Stimulated activated CD4-positive, alpha-beta T cell treated with anti-CD3 and anti-CD28 coated beads, Interleukin-12 subunit alpha, Interleukin-12 subunit beta, amount 100 ng/mL, for 24 hours (primary cell): ENCODE measurements at regions not wholly inside any gene's neighbourhood (a gene's known extent, or its start where the extent isn't known, plus 50 kb on each side); places are given as distances from the start of the nearest gene placed in this dataset.
"Not testable (repeated sequence)": the region's sequence is repeated elsewhere in the genome, so short reads cannot be mapped to it uniquely, and the experiment has no call there.

ENCODE experiments used
- DNase-seq, 2 experiments: peaks; one replicate each; pipeline ENCODE4 v3.0.0-alpha.2; 2020; ENCODE audit warnings: low read depth in 2 of 2

GRCh38 chrX:155819966-155820491, 61.1 kb upstream of the VAMP7 start:
- peak in 1 of 2 experiments; percentile 4 for DNase-seq

- DNase-seq: no peak
Observed at GRCh38 chrX:155819525-155819924, 61.6 kb upstream of the VAMP7 start.

GRCh38 chrX:155814391-155814790, 66.8 kb upstream of the VAMP7 start:
- DNase-seq: not testable (repeated sequence)

DNA sequence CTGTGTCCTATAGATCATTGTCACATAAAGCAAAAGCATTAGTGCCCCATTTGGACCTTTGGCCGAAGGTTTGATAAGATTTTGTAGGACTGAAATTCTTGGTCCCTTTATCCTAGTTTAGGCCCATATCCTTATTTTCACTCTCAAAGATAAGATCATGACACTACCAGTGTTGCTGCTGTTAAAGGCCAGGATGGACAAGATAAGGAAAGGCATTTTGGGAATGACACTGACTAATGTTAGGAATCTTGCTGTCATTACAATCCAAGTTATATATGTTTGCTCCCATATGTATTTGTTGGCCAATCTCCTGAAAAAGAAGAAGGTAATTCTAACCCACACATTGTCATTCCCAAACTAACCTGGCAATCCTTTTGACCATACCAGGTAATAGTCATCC, 101.3 kb upstream of the VAMP7 start:
- DNase-seq: no peak

DNA sequence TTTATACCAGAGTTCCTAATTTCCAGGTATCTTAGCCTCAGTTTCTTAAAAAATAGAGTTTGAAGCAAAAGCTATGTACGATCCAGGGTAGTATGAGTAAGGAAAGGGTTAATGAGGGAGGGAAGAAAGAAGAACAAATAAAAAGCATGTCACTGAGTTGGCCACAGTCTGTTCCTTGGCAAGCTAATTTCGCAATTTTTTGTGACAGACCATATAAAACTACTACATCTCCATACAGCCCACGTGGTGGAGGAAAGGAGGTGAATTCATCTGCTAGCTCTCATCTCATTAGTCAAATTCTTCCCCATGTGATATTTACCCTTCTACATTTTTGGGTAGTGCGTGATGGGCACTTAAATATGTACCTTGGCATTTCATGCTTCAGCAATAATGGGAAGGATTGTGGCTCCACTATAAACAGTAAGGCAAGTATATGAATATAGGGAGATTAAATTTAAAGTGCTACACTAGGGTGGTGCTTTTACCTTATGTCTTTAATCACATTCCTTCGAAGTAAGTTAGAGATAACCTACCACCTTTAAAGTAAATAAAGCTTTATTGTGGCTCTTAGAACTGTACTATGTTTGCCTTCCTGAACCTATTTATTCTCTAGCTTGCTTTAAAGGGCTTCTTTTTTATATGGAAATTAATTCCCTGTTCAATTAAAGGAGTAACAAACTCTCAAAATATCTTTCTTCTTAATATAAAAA, 102.1 kb upstream of the VAMP7 start:
- DNase-seq: no peak

DNA sequence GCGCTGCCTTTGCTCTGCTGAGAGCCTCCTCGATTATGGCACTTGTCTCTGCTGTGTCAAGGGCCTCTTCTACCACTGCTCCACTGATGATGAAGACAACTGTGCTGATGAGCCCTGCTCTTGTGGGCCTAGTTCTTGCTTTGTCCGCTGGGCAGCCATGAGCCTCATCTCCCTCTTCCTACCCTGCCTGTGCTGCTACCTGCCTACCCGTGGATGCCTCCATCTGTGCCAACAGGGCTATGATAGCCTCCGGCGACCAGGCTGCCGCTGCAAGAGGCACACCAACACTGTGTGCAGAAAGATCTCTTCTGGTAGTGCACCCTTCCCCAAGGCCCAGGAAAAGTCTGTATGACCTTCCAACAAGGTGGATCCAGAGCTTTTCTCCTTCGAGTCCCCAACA, 106.8 kb upstream of the VAMP7 start:
- DNase-seq: no peak

- no peak for DNase-seq
Observed at GRCh38 chrX:155767876-155768769, 113.0 kb upstream of the VAMP7 start.

GRCh38 chrX:155767051-155767875, 113.9 kb upstream of the VAMP7 start:
- peak in 1 of 2 experiments; percentile 4 for DNase-seq

GRCh38 chrX:155766321-155766720, 114.8 kb upstream of the VAMP7 start:
- DNase-seq: no peak

DNA sequence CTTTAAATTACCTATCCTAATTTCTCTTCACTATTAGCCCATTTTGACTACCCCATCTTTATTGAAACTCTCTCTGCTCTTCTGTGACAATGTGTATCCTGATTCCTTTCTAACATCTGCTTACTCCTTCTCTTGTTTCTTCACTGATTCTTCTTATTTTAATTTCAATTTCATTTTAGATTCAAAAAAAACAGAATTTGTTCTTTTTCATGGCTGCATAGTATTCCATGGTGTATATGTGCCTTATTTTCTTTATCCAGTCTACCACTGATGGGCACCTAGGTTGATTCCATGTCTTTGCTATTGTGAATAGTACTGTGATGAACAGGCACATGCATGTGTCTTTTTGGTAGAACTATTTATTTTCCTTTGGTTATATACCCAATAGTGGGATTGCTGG, 120.0 kb upstream of the VAMP7 start:
- DNase-seq: no peak

DNA sequence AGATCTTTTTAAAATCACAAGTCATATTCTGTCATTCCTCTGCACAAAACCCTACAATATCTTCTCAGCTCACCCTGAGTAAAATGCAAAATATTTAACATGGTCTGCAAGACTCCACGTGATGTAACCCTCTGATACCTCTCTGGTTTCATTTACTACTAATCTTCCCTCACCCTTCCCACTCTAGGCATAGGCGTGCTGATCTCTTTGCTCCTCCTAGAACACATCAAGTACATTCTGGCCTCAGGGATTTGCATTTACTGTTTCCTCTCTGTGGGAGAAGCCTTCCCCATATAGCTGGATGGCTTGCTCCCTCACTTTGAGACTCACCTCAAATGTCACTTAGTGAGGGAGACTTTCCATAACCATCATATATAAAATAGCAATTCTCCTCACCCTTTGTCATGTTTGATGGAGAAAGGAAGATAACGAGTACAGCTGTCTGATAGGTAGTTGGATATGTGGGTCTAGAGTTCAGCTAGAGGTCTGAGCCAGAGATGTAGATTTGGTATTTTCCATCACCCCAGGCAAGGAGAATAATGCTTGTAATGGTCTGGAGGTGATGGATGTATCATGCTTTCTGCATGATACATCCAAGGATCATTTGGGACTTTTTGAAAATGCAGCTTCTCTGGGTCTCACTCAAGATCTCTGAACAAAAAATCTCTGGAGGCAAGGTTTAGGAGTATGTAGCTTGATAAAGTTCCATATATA, 123.9 kb upstream of the VAMP7 start:
- DNase-seq: no peak

- DNase-seq: no peak
Observed at GRCh38 chrX:155755706-155756337, 125.3 kb upstream of the VAMP7 start.

DNA sequence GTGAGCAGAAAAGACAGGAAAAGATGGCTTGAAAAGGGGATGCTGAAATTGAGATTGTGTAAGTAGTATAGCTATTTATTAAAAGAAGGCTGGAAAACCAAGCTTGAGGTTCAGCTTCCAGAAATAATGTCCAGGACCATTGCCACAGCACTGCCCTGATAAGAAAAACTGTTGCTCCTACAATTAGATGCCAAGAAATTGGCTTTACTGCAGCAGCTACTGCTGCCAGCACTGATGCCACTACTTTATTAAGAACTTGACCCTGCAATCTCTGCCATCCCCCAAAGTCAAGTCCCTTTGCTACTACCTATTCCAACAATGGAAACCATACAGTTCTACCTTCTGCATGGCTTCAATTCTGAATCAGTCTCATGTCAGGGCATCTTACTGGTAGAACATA, 130.0 kb upstream of the VAMP7 start:
- no peak for DNase-seq

DNA sequence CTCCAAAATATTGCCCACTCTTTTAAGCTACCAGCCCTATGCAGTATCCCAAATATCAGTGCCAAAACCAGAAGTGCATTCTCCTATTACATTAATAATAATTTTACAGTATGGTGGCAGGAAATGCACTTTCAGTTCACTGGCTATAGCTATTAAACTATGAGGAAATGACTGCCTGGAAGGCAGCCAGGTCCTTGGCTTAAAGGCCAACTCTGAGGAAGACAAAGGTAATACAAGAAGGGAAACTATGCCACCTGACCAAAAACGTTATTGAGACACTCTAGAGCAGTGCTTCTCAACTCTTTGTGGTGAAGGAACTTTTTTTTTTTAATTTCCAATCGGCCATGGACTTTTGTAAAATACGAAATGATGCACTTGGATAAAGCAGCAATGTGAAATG, 133.6 kb upstream of the VAMP7 start:
- DNase-seq: no peak

DNA sequence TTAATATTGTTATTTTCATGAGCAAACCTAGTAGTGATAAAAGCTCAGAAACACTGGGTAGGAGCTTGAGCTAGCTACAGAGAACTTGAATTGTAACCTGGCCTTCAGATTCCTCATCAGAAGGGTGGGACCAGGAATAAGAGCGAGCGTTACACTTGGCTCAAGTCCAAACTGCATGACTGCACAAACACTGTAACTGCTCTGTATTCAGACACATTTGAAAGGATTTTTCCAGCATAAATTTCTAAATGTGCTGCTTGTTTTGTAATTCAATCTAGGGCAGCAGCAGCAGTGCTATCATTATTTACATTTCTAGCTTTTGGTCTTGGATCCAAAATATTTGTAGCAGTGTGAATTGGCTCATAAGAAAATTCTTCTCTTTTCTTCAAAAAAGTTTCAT, 133.0 kb upstream of the TMLHE start:
- no peak for DNase-seq

- no peak for DNase-seq
Observed at GRCh38 chrX:155744534-155744933, 131.8 kb upstream of the TMLHE start.

- DNase-seq: not testable (repeated sequence)
Observed at GRCh38 chrX:155728335-155728734, 115.6 kb upstream of the TMLHE start.

GRCh38 chrX:155718972-155719586, 106.3 kb upstream of the TMLHE start:
- DNase-seq: no peak

GRCh38 chrX:155715141-155715540, 102.4 kb upstream of the TMLHE start:
- DNase-seq: no peak

DNA sequence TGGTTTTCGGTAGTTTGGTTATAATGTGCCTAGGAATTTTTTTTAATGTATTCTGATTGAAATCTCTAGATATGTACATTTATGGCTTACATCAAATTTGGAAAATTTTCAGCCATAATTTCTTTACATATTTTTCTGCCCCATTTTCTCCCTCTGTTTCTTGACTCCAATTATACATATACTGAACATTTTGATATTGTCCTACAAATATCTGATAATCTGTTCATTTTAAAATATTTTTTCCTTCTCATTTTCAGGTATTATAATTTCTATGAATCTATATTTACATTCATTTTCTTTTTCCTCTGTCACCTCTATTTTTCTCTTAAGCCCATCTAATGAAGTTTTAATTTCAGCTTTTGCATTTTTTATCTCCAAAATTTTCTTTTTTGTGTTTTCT, 82.7 kb upstream of the TMLHE start:
- no peak for DNase-seq
